Keratinocyte (primary cell): ENCODE measurements at regions not wholly inside any gene's neighbourhood (a gene's known extent, or its start where the extent isn't known, plus 50 kb on each side); places are given as distances from the start of the nearest gene placed in this dataset.

ENCODE experiments used
- DNase-seq: peaks from one replicate; pipeline ENCODE4 v3.0.0-alpha.2; 2011; ENCODE audit warnings: low read depth, missing footprints, low spot score
- FAIRE-seq: peaks from 2 replicates; lab custom pipeline; 2011; peaks lifted over from hg19 to GRCh38; lab: Jason Lieb, UNC
- H2AFZ ChIP-seq: 2 replicates; pipeline ENCODE4 v1.6.0; 2012; ENCODE audit warnings: low read length, control low read depth, inconsistent platforms; ENCODE audit not compliant: control insufficient read depth
- H3K27ac ChIP-seq: 2 replicates; pipeline ENCODE4 v1.5.1; 2011; ENCODE audit warnings: low read length; ENCODE audit not compliant: control insufficient read depth, insufficient read depth
- H3K27me3 ChIP-seq: 3 replicates; pipeline ENCODE4 v1.6.0; 2011; ENCODE audit warnings: low read length; ENCODE audit not compliant: control insufficient read depth, insufficient read depth; ENCODE audit errors: extremely low read depth
- H3K36me3 ChIP-seq, 2 experiments: 2 replicates in 1 of 2; 3 replicates in 1 of 2; pipeline ENCODE4 v1.5.1; 2011; ENCODE audit warnings: low read length in 2 of 2, mild to moderate bottlenecking in 1 of 2; ENCODE audit not compliant: control insufficient read depth in 2 of 2, insufficient read depth in 2 of 2; ENCODE audit errors: extremely low read depth in 1 of 2
- H3K4me1 ChIP-seq: 3 replicates; pipeline ENCODE4 v1.5.1; 2011; ENCODE audit warnings: low read length; ENCODE audit not compliant: control insufficient read depth, insufficient read depth; ENCODE audit errors: extremely low read depth
- H3K4me2 ChIP-seq: 3 replicates; pipeline ENCODE4 v1.6.0; 2011; ENCODE audit warnings: low read depth, low read length; ENCODE audit not compliant: control insufficient read depth, insufficient read depth; ENCODE audit errors: extremely low read depth
- H3K4me3 ChIP-seq, 3 experiments: fragments of 200-600 bp in 1 of 3; sonication (generic) in 1 of 3; 2 replicates in 2 of 3; 3 replicates in 1 of 3; pipeline ENCODE4 v1.5.1; 2011 to 2016; ENCODE audit warnings: low read length in 3 of 3, mild to moderate bottlenecking in 3 of 3, control low read depth in 2 of 3, inconsistent platforms in 1 of 3, low read depth in 1 of 3, mixed read lengths in 1 of 3, mixed run types in 1 of 3, moderate library complexity in 1 of 3; ENCODE audit not compliant: control insufficient read depth in 2 of 3, insufficient read depth in 2 of 3; ENCODE audit errors: extremely low read depth in 1 of 3
- H3K79me2 ChIP-seq: 2 replicates; pipeline ENCODE4 v1.6.0; 2012; ENCODE audit warnings: low read length; ENCODE audit not compliant: control insufficient read depth, insufficient read depth
- H3K9ac ChIP-seq: 3 replicates; pipeline ENCODE4 v1.6.0; 2011; ENCODE audit warnings: low read length; ENCODE audit not compliant: control insufficient read depth, insufficient read depth; ENCODE audit errors: extremely low read depth
- H3K9me1 ChIP-seq: 3 replicates; pipeline ENCODE4 v1.6.0; 2011; ENCODE audit warnings: low read length; ENCODE audit not compliant: control insufficient read depth, insufficient read depth; ENCODE audit errors: extremely low read depth
- H3K9me3 ChIP-seq: 2 replicates; pipeline ENCODE4 v1.5.1; 2012; ENCODE audit warnings: low read depth, low read length; ENCODE audit not compliant: control insufficient read depth
- H4K20me1 ChIP-seq: 3 replicates; pipeline ENCODE4 v1.6.0; 2011; ENCODE audit warnings: low read length; ENCODE audit not compliant: control insufficient read depth, insufficient read depth; ENCODE audit errors: extremely low read depth
- CTCF ChIP-seq, 3 experiments: IDR thresholded peaks in 1 of 3; conservative IDR thresholded peaks in 1 of 3; optimal IDR thresholded peaks in 1 of 3; 2 replicates in 2 of 3; 3 replicates in 1 of 3; pipeline versions ENCODE3 to v1.5.1; 2011; ENCODE audit warnings: low read length in 3 of 3, mild to moderate bottlenecking in 3 of 3, moderate library complexity in 2 of 3, control low read depth in 1 of 3, inconsistent platforms in 1 of 3; ENCODE audit not compliant: insufficient read depth in 2 of 3; ENCODE audit errors: extremely low read depth in 1 of 3
- EZH2 ChIP-seq: IDR thresholded peaks from one replicate; pipeline ENCODE4 v1.6.1; 2012; ENCODE audit warnings: inconsistent platforms, mild to moderate bottlenecking, low read length, moderate library complexity
- dilution Hi-C: fragments of 300-500 bp; cut with MboI; formaldehyde crosslinking; loops from one replicate; pipeline ENCODE4 v1.7.0; 2020; ENCODE audit warnings: low sequenced_read_pairs; ENCODE audit not compliant: extremely low pct_ligation_motif_present

DNA sequence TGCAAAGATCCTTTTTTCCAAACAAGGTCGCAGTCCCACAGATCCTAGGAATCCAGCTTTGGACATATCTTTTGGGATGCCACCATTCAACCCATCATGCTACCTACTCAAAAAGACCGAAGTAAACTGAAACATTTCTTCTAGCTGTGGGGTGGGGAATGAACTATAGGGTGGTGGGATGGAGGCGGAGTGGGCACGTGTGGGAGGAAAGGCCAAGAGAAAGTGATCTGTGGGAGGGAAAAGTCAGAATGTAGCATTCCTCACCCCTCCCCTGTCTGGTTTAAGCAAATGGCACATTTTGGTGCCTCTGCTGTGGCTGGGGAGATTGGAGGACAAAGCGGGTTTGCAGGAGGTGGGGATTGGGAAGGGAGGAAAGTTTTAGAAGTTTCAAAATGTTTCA is 59.2 kb upstream of the IL17B start:
- H3K4me1 ChIP-seq, result peaks cover 48% of the 10 kb centered on the region
- no peaks in the 10 kb centered on the region for H3K36me3 ChIP-seq
- no peak overlapping the region for H3K4me3 ChIP-seq
- FAIRE-seq, result no peak
- no peaks in the 10 kb centered on the region for H3K27me3 ChIP-seq
- no peak overlapping the region for H3K9ac ChIP-seq
- H3K9me3 ChIP-seq, result no peaks in the 10 kb centered on the region
- no peak for DNase-seq
- no peaks in the 10 kb centered on the region for H3K79me2 ChIP-seq
- peak overlapping the region; percentile 37 for H3K27ac ChIP-seq
- no peak overlapping the region for H3K4me2 ChIP-seq
- H2AFZ ChIP-seq, result no peak overlapping the region
- dilution Hi-C loops, result no loop called here
- H4K20me1 ChIP-seq, result no peaks in the 10 kb centered on the region
- no peaks in the 10 kb centered on the region for H3K9me1 ChIP-seq
- TF ChIP-seq EZH2, result no peak
- no peak for TF ChIP-seq CTCF (optimal IDR thresholded peaks at IDR 0.05 in 1 of 3, IDR thresholded peaks at IDR 0.05 in 1 of 3, conservative IDR thresholded peaks at IDR 0.05 in 1 of 3; ENCODE audit: extremely low read depth in 1 of 3, insufficient read depth in 2 of 3, low read length in 3 of 3)

DNA sequence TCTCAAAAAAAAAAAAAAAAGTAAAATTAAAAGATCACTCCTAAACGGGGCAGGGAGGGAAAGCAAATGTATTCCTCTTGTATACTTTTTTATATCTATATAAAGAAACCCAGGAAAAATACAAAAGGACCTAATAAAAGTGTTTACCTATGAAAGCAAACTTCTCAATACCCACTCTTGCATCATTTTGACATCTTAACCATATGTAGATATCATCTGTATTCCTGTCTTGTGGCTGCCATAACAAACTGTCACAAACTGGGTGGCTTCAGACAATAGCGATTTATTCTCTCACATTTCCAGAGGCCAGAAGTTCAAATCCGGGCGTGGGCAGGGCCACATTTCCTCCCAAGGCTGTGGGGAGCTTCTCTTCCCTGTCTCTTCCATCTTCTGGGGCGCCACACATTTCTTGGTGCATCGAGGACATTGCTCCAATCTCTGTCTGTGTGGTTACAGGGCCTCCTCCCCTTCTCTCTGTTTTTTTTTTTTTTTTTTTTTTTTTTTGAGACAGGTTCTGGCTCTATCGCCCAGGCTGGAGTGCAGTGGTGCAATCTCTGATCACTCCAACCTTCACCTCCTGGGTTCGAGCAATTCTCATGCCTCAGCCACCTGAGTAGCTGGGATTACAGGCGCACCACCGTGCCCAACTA is 58.4 kb upstream of the IL17B start:
- FAIRE-seq (no peak), DNase-seq (no peak)
- Histone ChIP-seq H3K27ac (no peak overlapping the region), H4K20me1 (no peaks in the 10 kb centered on the region), H3K9me3 (no peaks in the 10 kb centered on the region), H3K4me3 (no peak overlapping the region), H3K9me1 (no peaks in the 10 kb centered on the region), H3K36me3 (no peaks in the 10 kb centered on the region), H3K9ac (no peak overlapping the region), H3K79me2 (no peaks in the 10 kb centered on the region), H3K27me3 (no peaks in the 10 kb centered on the region), H2AFZ (no peak overlapping the region), H3K4me2 (no peak overlapping the region), H3K4me1 (peaks cover 41% of the 10 kb centered on the region)
- dilution Hi-C loops, result no loop called here
- TF ChIP-seq EZH2 (no peak), CTCF (optimal IDR thresholded peaks at IDR 0.05 in 1 of 3, IDR thresholded peaks at IDR 0.05 in 1 of 3, conservative IDR thresholded peaks at IDR 0.05 in 1 of 3; ENCODE audit: extremely low read depth in 1 of 3, insufficient read depth in 2 of 3, low read length in 3 of 3) (no peak)
